GM12875 (cell line): ENCODE measurements at regions not wholly inside any gene's neighbourhood (a gene's known extent, or its start where the extent isn't known, plus 50 kb on each side); places are given as distances from the start of the nearest gene placed in this dataset.

ENCODE experiments used
- H3K4me3 ChIP-seq: one replicate; pipeline ENCODE4 v1.5.1; 2011; ENCODE audit warnings: low read depth, low read length, control low read depth
- CTCF ChIP-seq: IDR thresholded peaks from 2 replicates; pipeline ENCODE4 v1.5.1; 2011; ENCODE audit warnings: low read depth, mild to moderate bottlenecking, control low read depth, inconsistent platforms, low read length, moderate library complexity, borderline replicate concordance; ENCODE audit not compliant: insufficient read depth

GRCh38 chr7:124310934-124311390 is 278.1 kb upstream of the TMEM229A start:
- TF ChIP-seq CTCF: no peak
- no peak overlapping the region for H3K4me3 ChIP-seq

DNA sequence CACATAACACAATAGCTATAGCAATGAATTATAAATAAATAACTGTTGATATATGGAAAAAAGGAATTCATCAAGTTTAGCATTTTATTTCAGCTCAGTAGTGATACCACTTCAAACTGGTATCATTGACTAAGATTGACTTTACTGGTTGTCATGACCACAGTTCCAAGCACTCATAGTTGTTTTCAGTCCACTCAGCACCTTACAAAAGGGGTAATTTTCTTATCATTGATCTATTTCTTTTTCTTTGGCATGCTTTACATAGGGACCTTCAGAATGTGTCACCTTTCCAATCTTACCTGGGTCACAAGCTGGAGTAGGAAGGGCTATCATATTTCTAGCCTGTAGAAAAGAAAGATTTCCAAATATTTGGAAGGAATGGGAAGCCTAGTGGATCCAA is 275.5 kb upstream of the TMEM229A start:
- no peak overlapping the region for H3K4me3 ChIP-seq
- no peak for TF ChIP-seq CTCF

DNA sequence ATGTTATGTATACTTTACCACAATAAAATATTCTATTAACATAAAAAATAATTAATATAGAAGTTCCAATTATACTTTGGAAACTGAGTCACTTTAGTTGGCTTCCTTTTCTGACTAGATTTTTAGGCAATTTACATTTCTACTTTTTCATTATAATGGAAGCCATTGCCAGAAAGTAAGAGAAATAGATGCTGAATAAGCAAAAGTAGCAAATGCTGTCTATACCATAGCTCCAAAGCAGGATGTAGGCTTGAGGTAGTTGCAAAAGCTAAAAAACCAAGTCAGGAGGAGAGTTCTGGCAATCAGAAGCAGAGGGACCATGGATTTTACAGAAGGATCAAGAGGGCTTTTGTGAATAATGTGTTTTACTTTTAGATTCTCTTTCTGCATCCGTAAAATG is 262.4 kb upstream of the TMEM229A start:
- no peak for TF ChIP-seq CTCF
- no peak overlapping the region for H3K4me3 ChIP-seq

- no peak overlapping the region for H3K4me3 ChIP-seq
- no peak for TF ChIP-seq CTCF
Measured at GRCh38 chr7:124284937-124285336, 252.1 kb upstream of the TMEM229A start.

DNA sequence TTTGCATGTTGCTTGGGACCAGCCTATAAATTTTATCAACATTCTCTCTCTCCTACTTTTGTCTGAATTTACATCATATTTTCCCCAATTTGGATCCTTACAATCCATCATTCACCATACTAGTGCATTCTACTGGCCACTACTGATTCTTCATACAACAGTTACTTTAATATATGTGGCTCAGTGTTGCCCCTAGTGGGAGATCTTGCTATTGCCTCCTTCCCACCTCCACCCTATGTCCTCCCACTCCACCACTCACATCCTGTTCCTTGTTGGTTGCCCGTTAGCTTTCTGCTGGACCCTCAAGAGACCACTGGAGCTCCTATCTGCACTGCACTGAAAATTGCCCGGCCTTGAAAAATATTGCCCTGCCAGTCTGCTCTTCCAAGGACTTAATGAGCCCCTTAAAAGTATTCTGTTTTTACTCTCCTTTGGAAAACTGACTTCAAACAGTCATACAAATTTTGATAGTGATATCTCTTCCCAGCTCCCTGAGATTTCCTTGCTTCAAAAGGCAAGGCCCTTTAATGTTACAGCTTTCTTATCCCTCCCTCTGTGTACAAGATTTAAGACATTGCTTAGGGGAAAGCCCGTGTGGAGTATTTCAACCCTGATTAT is 243.2 kb upstream of the TMEM229A start:
- no peak overlapping the region for H3K4me3 ChIP-seq
- TF ChIP-seq CTCF: peak; percentile 64; the same call in 1 of the 2 replicates

DNA sequence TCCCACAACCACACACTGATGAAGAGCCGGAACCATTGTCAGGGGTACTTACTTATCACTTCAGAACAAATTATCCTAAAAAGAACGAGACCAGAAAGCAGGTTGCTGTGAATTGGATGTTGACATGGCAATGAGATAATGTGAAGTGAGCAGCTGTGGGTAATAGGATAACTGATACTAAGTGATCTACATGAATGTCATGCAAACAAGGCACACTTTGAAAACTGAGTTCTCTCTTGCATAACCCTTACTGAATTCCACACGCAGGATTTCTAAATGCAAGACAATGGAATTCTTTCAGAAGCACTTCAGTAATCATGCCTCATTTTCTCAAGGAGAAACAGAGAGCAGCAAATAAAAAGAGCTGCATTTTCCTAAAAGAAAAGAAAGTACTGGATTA is 242.5 kb upstream of the TMEM229A start:
- no peak overlapping the region for H3K4me3 ChIP-seq
- no peak for TF ChIP-seq CTCF

DNA sequence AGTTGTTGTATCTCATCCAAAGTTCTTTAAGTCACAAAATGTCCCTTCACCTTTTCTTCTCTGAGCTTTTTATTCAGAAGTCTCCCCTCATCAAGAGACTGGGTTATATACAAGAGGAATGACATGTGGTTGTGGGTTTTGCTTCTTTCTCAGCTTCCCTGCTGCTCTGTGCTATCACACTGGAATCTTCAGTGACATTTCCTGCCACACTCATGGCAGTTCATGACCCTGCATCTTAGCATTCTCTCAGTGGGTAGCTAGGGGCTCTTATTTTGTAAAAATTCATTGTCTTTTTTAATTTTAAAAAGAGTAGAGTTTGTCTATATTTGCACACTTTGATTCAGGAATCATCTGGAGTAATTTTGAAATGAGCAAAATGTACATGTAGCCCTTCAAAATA is 236.9 kb upstream of the TMEM229A start:
- H3K4me3 ChIP-seq: no peak overlapping the region
- TF ChIP-seq CTCF: no peak
